IMR-90 (cell line): ENCODE measurements at regions not wholly inside any gene's neighbourhood (a gene's known extent, or its start where the extent isn't known, plus 50 kb on each side); places are given as distances from the start of the nearest gene placed in this dataset.

Experiments used
- ATAC-seq: fragments of 200-7000 bp; cut with Tn5 transposase; 2 replicates; pipeline ENCODE4 v1.9.1; 2020; ENCODE audit warnings: low read depth, mild to moderate bottlenecking, moderate library complexity
- BruUV-seq: library from RNA; stranded (reverse); fragments of 400-500 nt; replicated peaks from 2 replicates; lab custom pipeline; 2021; lab: Mats Ljungman, UMichigan
- CTCF ChIA-PET: fragments of 300-600 bp; formaldehyde crosslinking; extraction: SDS; loops from one replicate; lab custom pipeline; 2021; ENCODE audit warnings: antibody characterized with exemption; lab: Yijun Ruan, JAX
- POLR2A ChIA-PET: fragments of 300-600 bp; sonication (Branson Sonifier 250); formaldehyde crosslinking; loops from one replicate; lab custom pipeline; 2022; ENCODE audit warnings: antibody characterized with exemption; ENCODE audit not compliant: unreplicated experiment; lab: Charles Lee
- DNase-seq: peaks from one replicate; pipeline ENCODE4 v3.0.0; 2013
- H2AFZ ChIP-seq: replicated peaks from 2 replicates; pipeline ENCODE3; 2013; ENCODE audit warnings: low read length, mild to moderate bottlenecking; ENCODE audit not compliant: poor library complexity
- H2AK5ac ChIP-seq: 2 replicates; pipeline ENCODE4 v1.6.1; 2013; ENCODE audit warnings: low read depth, low read length, inconsistent platforms
- H2AK9ac ChIP-seq: replicated peaks from 2 replicates; pipeline ENCODE3; 2013; ENCODE audit warnings: mild to moderate bottlenecking, low read depth, low read length, moderate library complexity; ENCODE audit not compliant: poor library complexity
- H2BK120ac ChIP-seq: 2 replicates; pipeline ENCODE4 v1.6.1; 2013; ENCODE audit warnings: low read depth, low read length, inconsistent platforms
- H2BK15ac ChIP-seq: 3 replicates; pipeline ENCODE4 v1.6.1; 2013; ENCODE audit warnings: low read depth, low read length, inconsistent platforms
- H2BK20ac ChIP-seq: 2 replicates; pipeline ENCODE4 v1.6.1; 2013; ENCODE audit warnings: low read depth, mild to moderate bottlenecking, inconsistent platforms, low read length, moderate library complexity
- H2BK5ac ChIP-seq: 2 replicates; pipeline ENCODE4 v1.6.1; 2013; ENCODE audit warnings: mild to moderate bottlenecking, low read depth, low read length, inconsistent platforms; ENCODE audit not compliant: poor library complexity, severe bottlenecking
- H3K14ac ChIP-seq: replicated peaks from 2 replicates; pipeline ENCODE4 v1.6.1; 2013; ENCODE audit warnings: low read depth, low read length, inconsistent platforms
- H3K18ac ChIP-seq: 2 replicates; pipeline ENCODE4 v1.6.1; 2013; ENCODE audit warnings: low read depth, low read length, control low read depth
- H3K23ac ChIP-seq: 2 replicates; pipeline ENCODE4 v1.6.1; 2013; ENCODE audit warnings: low read depth, low read length, inconsistent platforms
- H3K27ac ChIP-seq: 2 replicates; pipeline ENCODE4 v1.5.1; 2013; ENCODE audit warnings: mild to moderate bottlenecking, control low read depth, low read length; ENCODE audit not compliant: insufficient read depth
- H3K27me3 ChIP-seq: 2 replicates; pipeline ENCODE4 v1.6.1; 2013; ENCODE audit warnings: low read length; ENCODE audit not compliant: control insufficient read depth, insufficient read depth
- H3K36me3 ChIP-seq: 2 replicates; pipeline ENCODE4 v1.6.1; 2013; ENCODE audit warnings: low read length, mixed read lengths; ENCODE audit not compliant: control insufficient read depth, insufficient read depth
- H3K4ac ChIP-seq: 2 replicates; pipeline ENCODE4 v1.6.1; 2013; ENCODE audit warnings: low read depth, low read length, inconsistent platforms
- H3K4me1 ChIP-seq: 2 replicates; pipeline ENCODE4 v1.6.1; 2013; ENCODE audit warnings: low read length, mixed read lengths; ENCODE audit not compliant: control insufficient read depth, insufficient read depth
- H3K4me2 ChIP-seq: 2 replicates; pipeline ENCODE4 v1.6.1; 2013; ENCODE audit warnings: low read depth, mild to moderate bottlenecking, control low read depth, low read length, moderate library complexity
- H3K4me3 ChIP-seq: 2 replicates; pipeline ENCODE4 v1.5.1; 2013; ENCODE audit warnings: low read depth, mild to moderate bottlenecking, control low read depth, low read length, moderate library complexity; ENCODE audit not compliant: insufficient read depth
- H3K56ac ChIP-seq: 2 replicates; pipeline ENCODE4 v1.6.1; 2013; ENCODE audit warnings: low read length, inconsistent platforms; ENCODE audit not compliant: insufficient read depth; ENCODE audit errors: extremely low read depth
- H3K79me1 ChIP-seq, 2 experiments: 2 replicates each; pipeline ENCODE4 v1.6.1; 2013; ENCODE audit warnings: low read length in 2 of 2, inconsistent platforms in 1 of 2, low read depth in 1 of 2
- H3K9ac ChIP-seq: 2 replicates; pipeline ENCODE4 v1.6.1; 2013; ENCODE audit warnings: low read depth, low read length, control low read depth
- H3K9me1 ChIP-seq: 2 replicates; pipeline ENCODE4 v1.6.1; 2013; ENCODE audit warnings: low read length, inconsistent platforms; ENCODE audit not compliant: insufficient read depth
- H3K9me3 ChIP-seq: 2 replicates; pipeline ENCODE4 v1.6.1; 2013; ENCODE audit warnings: low read length; ENCODE audit not compliant: control insufficient read depth, insufficient read depth
- H4K20me1 ChIP-seq: 2 replicates; pipeline ENCODE4 v1.6.1; 2013; ENCODE audit warnings: low read length, inconsistent platforms; ENCODE audit not compliant: insufficient read depth
- H4K5ac ChIP-seq: 2 replicates; pipeline ENCODE4 v1.6.1; 2013; ENCODE audit warnings: mild to moderate bottlenecking, low read depth, low read length, control low read depth
- H4K8ac ChIP-seq, 2 experiments: 2 replicates each; pipeline ENCODE4 v1.6.1; 2013; ENCODE audit warnings: low read depth in 2 of 2, low read length in 2 of 2, control low read depth in 1 of 2, inconsistent platforms in 1 of 2
- H4K91ac ChIP-seq: 2 replicates; pipeline ENCODE4 v1.6.1; 2013; ENCODE audit warnings: low read depth, low read length, inconsistent platforms; ENCODE audit not compliant: insufficient read depth
- BHLHE40 ChIP-seq: fragments of 150-350 bp; IDR thresholded peaks from 2 replicates; pipeline ENCODE4 v1.6.1; 2016; ENCODE audit warnings: mild to moderate bottlenecking, low read depth, low read length
- FOS ChIP-seq: fragments of 150-350 bp; IDR thresholded peaks from 2 replicates; pipeline ENCODE4 v1.6.1; 2016; ENCODE audit warnings: low read depth, low read length
- MAZ ChIP-seq: IDR thresholded peaks from 2 replicates; pipeline ENCODE4 v1.6.1; 2012; ENCODE audit warnings: low read depth, mild to moderate bottlenecking, low read length, improper control_type of control experiment, moderate library complexity, borderline replicate concordance
- POLR2A ChIP-seq: IDR thresholded peaks from 2 replicates; pipeline ENCODE4 v1.6.1; 2012; ENCODE audit warnings: mild to moderate bottlenecking, low read depth, low read length
- RFX5 ChIP-seq: IDR thresholded peaks from 2 replicates; pipeline ENCODE4 v1.8.0; 2012; ENCODE audit warnings: low read depth, mild to moderate bottlenecking, low read length, moderate library complexity
- USF2 ChIP-seq: fragments of 150-350 bp; IDR thresholded peaks from 2 replicates; pipeline ENCODE4 v1.6.1; 2017; ENCODE audit warnings: mild to moderate bottlenecking, antibody characterized with exemption, low read length, low read depth
- WGBS, 2 experiments: methylation state at CpG; one replicate each; pipeline versions ENCODE4 v1.1.5 to v1.1.7; 2013; ENCODE audit warnings: missing lambda C conversion rate in 2 of 2; ENCODE audit not compliant: insufficient read length in 1 of 2; ENCODE audit errors: extremely low coverage in 2 of 2; 5-methylcytosine and 5-hydroxymethylcytosine counted together
- dilution Hi-C: fragments of 300-500 bp; cut with HindIII; formaldehyde crosslinking; loops from one replicate; pipeline ENCODE4 v1.14.3; 2018; ENCODE audit warnings: low sequenced_read_pairs; ENCODE audit not compliant: unreplicated experiment
- in situ Hi-C: fragments of 300-500 bp; cut with MboI; formaldehyde crosslinking; loops from 3 replicates; pipeline ENCODE4 v1.14.3; 2019; ENCODE audit warnings: low sequenced_read_pairs, inconsistent platforms, mixed read lengths
- intact Hi-C: fragments of 100-400 bp; cut with micrococcal nuclease; formaldehyde crosslinking; loops from 2 replicates; pipeline ENCODE4 v1.10.0; 2022

GRCh38 chr5:68729678-68730077 is 364.1 kb upstream of the SLC30A5 start:
- DNase-seq (no peak), ATAC-seq (no peak)
- in situ Hi-C loops (no loop called here), dilution Hi-C loops (no loop called here), intact Hi-C loops (no loop called here)
- POLR2A ChIA-PET, result no interaction called here
- Histone ChIP-seq H3K4ac (no peak overlapping the region), H2AK9ac (no peak overlapping the region), H4K8ac (no peak overlapping the region), H3K4me2 (no peak overlapping the region), H3K27me3 (no peaks in the 10 kb centered on the region; the same call in 1 of the 2 replicates), H3K27ac (no peak overlapping the region), H2BK120ac (no peak overlapping the region), H3K4me1 (no peaks in the 10 kb centered on the region), H2BK15ac (no peak overlapping the region), H2AFZ (no peak overlapping the region), H3K23ac (no peak overlapping the region), H3K18ac (no peak overlapping the region), H2AK5ac (no peak overlapping the region), H3K4me3 (no peak overlapping the region), H3K14ac (no peak overlapping the region), H3K56ac (no peak overlapping the region), H3K9ac (no peak overlapping the region), H3K36me3 (no peaks in the 10 kb centered on the region), H2BK5ac (no peak overlapping the region), H3K9me1 (no peaks in the 10 kb centered on the region), H4K20me1 (no peaks in the 10 kb centered on the region), H4K5ac (no peak overlapping the region), H3K9me3 (no peaks in the 10 kb centered on the region), H2BK20ac (no peak overlapping the region), H4K91ac (no peak overlapping the region), H3K79me1 (no peaks in the 10 kb centered on the region)
- 52% methylated on average over 2 of the region's 4 CpGs; no CpG with 5 or more reads in 1 of the 2 experiments for WGBS, 2 experiments
- no TSS peak for BruUV-seq
- CTCF ChIA-PET, result no interaction called here
- TF ChIP-seq POLR2A (no peak), USF2 (no peak), MAZ (no peak), BHLHE40 (no peak), RFX5 (no peak), FOS (no peak)
